ENCODE measurements at regions not wholly inside any gene's neighbourhood (a gene's known extent, or its start where the extent isn't known, plus 50 kb on each side); places are given as distances from the start of the nearest gene placed in this dataset.

DNA sequence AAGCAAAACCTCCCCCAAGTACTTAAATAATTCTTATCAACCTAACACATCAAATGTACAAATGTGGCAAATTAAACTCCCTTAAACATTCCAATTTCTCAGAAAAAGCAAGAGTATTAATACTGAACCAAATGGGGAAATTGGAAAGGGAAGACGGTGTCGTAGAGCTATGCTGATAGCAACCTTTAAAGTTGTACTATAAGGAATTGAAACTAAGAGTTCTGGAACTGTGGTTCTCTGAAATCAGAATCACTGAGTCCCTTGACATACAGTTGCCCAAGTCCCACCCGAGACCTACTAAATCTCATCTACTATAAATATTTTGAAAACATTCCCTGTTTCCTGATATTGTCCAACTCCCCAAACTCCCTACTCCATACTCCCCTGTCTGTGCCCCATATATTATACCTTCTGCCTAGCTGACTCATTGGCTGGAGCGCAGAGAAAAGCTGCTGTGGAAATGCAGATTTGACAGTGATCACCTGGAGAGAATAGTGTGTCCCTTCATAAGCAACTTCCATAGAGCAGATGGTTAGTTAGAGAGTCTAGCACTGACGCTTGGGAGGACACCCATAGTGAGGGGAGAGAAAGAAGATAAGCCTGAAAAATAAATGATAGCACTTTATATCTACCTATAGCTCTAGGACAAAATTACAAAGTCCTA, 51.4 kb upstream of the ITM2B start:
- no peak for DNase-seq (ENCODE audit: low read depth, low spot score)

DNA sequence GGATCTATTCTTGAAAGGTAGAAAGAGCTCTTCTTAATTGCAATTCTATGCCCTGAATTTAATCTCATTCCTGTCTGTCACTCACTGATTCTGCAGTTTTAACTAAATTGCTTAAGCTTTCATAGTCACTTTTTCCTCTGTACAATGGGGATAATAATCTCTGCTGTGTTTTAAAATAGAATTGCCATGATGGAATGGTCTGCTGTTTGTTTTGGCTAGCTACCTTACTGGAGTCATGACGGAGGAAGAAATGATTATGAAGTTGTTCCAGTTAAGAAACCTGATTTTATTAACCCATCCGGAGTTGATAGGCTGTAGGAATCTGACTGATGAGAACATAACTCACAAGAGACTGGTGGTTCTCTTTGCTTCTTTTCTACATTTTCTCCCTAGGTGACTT, 54.9 kb upstream of the ITM2B start:
- DNase-seq (ENCODE audit: low read depth, low spot score): no peak

DNA sequence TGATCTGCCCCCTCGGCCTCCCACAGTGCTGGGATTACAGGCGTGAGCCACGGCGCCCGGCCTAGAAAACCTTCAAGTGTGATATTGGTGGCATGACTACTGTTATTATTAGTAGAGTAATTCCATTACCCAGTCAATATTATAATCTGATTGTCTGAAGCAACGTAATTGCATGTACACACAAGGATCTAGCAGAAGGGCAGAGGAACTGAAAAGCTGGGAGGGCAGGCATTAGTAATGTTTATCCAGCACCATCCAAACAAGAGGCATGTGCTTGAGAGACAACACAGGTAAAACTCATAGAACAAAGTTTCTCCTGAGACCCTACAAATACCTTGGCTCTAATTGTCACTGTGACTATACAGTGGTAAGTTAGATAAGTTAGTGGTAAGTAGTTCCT, 56.2 kb upstream of the ITM2B start:
- DNase-seq (ENCODE audit: low read depth, low spot score): no peak

DNA sequence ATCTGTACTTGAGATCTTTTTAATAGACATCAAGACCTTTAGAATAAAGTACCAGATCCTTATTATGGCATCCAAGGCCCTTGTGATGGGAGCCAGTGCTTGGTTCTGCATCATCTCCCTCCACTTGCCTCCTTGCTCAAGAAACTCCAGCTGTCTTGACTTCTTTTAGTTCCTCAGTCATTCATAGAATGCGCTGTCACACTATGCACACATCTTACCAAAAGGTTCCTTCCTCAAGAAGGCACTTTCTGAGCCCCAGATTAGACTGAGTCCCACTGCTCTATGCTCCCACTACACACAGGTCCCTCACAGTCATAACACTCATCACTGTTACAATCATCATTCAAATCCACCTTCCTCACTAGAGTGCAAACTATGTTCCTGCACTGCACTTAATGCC, 57.8 kb upstream of the ITM2B start:
- DNase-seq (ENCODE audit: low read depth, low spot score): no peak

DNA sequence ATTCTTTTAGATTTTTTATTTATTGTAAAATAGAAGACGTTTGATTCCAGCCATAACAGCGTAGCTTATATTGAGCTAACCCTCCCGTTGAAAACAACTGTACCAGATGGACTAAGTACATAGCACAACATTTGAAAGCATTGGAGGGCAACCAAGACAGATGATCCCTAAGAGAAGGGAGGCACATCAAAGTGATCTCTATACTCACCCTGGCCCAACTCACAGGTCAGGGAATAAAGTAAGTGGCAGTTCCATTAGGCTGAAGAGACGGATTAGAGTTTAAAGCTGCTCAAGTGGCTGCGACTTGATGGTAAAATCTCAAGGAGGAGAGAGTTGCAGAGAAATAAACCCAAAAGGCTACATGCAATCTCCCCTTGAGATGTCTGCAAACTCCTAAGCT, 65.1 kb upstream of the ITM2B start:
- no peak for DNase-seq (ENCODE audit: low read depth, low spot score)

DNA sequence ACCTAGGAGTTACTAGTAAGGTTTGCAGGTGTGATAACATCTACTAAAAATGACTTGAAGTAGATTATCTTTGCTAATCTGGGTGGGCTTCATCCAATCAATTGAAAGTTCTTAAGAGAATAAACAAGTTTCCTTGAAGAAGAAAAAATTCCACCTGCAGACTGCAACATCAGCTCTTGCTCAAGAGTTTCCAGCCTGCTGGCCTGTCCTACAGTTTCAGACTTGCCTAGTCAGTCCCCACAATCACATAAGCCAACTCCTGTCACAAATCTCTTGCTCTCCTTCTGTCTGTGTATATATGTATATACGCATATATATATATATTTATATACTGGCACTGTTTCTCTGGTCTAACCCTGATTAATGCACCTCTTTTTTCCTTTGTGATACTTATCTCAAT, 67.3 kb upstream of the ITM2B start:
- DNase-seq (ENCODE audit: low read depth, low spot score): no peak

DNA sequence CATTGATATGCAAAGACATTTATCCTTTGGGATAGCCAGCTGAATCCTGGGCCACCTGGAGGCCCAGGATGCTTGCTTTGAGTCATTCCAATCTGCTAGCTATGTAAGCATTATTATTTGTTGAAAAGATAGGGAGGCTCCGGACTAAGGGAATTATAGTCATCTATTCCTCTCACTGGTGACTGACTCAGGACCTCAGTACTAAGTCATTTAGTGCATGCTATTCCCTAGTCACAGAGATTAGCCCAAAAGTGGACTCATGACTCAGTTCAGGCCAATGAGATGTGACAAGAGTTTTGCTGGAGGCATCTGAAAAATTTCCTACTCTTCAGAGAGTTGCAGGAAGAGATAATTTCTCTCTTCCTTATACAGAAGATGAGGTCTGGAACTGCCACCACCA, 67.9 kb upstream of the ITM2B start:
- no peak for DNase-seq (ENCODE audit: low read depth, low spot score)

DNA sequence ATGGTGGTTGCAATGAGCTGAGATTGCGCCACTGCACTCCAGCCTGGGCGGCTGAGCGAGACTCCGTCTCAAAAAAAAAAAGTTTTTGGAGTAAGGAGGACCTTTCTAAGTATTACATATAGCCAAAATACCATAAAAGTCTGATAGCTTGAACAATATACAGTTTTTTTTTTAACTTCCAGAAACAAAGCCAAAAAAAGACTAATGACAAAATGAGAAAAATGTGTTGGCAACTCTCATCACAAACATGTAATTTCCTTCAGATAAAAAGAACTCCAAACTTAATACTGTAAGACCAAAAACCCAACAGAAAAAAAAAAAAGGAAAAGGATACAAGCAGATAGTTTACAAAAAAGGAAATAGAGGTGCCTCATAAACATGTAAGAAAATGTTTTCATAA, 68.2 kb upstream of the MED4 start:
- DNase-seq (ENCODE audit: low read depth, low spot score): no peak

DNA sequence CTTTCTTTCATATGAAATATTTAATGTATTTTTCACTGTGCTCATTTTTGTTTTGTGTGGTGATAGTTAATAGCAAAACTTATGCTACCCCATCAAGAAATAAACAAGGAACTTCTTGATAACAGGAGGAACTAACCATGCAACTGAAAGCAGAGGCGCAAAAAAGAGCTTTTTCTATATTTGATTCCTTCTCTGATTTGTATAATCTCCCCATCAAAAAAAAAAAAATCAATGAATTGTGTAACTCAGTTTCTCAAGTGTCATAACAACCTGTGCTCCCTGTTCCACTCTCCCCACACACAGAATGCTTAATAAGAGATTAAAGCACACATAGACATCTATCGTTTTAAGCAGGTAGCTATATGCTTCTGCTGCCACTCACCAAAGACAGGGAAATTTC, 67.3 kb upstream of the MED4 start:
- DNase-seq (ENCODE audit: low read depth, low spot score): no peak

DNA sequence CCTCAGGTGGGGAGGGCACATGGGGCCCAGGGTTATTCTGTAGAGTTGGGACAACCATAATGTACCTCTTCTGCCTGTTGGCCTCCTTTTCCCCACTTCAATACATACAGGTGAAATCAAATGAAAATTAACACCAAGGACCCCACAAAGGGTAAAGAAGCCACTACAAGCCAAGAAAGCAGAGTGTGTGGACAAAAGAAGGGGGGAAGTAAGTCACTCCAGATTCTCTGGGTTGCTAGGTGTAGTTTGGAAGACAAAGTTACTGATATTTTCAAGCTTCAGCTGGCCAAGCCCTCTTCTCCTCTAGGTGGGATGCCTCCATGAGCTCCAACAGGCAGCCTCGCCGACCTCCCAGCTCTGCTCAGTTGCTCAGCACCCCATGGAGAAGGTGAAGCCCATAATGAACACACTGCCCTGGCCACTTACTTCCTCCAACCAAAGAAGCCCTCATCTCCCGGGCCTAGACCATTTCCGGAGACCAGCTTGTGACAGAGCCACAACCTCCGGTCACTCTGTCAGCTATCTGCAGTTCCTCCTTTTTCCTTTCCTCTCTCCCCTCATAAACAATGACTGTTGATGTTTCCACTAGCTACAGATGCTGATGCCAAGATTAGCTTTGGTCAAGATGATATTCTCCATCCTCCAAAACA, 66.8 kb upstream of the MED4 start:
- DNase-seq (ENCODE audit: low read depth, low spot score): no peak

DNA sequence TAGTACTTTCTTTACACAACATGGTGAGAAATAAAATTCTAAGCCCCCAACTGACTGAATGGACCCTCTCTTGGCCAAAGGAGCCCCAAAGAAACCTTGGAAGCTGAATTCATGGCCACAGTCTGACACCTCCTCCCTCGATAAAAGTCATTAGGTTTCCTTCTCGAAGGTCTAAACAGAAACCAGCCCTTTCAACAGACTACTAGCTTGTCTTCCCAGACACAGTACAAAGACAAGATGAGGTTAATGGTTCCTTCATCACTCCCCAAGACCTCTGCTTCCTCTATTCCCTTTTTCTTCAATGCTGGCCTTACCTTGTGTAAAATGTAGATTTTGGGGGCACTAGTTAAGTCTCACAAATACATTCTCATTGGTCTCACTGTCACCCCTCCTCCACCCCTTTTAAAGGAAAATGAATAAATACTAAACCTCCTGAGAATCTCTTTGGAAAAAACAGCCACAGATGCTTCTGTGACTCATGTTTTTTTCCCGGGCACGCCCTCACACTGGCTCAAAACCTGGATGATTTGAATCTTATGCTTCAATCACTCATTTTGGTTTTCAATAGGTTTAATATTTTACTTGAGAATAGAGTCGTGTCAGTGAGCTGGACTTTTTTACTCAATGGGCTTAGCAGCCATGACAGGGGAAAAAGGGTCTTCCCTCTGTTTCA, 65.8 kb upstream of the MED4 start:
- no peak for DNase-seq (ENCODE audit: low read depth, low spot score)

DNA sequence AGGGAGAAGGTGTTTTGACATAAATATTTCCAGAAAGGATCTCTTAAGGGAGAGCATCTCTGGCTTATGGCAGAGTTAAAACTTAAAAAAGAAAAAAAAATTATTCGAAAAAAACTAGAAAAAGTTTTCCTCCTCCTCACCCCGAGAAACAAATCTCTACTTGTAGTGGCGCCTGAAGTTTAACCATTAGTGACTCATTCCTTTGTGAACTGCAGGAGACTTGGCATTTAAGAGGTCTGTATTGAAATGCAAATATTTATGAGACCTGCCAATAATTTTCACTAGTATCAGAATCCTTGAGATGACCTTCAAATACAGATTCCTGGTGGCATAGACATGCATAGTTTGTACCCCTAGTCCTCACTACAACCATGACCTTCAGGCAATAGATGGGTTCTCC, 64.9 kb upstream of the MED4 start:
- DNase-seq (ENCODE audit: low read depth, low spot score): no peak

DNA sequence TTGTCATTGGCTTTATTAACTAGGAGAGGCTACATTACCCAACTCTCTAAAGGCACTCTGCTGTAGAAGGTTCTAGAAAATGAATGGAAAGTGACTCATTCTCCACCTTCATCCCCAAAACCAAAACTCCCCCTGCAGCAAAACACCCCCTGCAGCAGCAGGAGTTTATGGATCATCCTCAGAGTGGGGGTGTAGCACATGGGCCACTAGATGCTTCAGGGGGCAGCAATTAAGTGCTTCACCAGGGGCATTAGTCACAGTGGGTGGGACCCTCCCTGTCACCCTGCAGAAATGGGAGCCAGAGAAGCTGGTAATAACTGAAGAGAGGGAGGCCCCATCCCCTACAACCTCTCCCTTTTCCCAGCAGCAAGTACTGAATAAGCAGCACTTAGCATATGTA, 64.5 kb upstream of the MED4 start:
- DNase-seq (ENCODE audit: low read depth, low spot score): no peak

DNA sequence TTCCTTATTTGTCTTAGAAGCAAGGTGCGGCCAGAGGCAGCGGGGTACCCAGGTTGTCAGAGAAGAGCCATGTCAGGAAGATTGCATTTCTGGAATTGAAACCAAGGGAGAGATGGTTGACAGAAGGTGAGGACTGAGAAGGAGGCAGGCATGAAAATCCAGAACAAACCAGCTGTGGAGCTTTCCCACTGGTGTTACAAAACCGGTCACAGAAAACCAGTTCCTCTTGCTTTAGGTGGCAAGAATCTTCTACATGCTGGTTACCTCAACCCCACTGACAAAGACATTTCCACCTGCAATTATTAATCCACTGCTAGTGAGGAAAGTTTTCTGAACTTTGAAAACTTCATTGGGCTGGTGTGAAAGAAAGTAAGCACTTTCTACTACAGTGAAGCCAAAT, 64.0 kb upstream of the MED4 start:
- no peak for DNase-seq (ENCODE audit: low read depth, low spot score)

DNA sequence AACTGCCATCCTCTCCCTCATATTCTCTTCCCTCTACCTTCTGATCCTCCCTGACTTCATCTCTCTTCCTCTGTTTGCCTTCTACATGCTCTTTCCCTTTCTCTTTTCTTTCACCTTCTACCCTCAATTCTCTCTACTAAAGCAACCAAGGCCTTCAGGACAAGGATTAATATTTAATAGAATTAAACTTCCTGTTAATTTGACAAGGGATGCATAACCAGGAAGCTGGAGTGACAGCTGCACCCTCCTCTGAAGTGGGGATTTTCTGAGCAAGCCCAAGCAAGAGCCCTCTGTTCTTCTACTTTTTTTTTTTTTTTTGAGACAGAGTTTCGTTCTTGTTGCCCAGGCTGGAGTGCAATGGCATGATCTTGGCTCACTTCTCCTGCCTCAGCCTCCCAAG, 63.4 kb upstream of the MED4 start:
- DNase-seq (ENCODE audit: low read depth, low spot score): no peak

DNA sequence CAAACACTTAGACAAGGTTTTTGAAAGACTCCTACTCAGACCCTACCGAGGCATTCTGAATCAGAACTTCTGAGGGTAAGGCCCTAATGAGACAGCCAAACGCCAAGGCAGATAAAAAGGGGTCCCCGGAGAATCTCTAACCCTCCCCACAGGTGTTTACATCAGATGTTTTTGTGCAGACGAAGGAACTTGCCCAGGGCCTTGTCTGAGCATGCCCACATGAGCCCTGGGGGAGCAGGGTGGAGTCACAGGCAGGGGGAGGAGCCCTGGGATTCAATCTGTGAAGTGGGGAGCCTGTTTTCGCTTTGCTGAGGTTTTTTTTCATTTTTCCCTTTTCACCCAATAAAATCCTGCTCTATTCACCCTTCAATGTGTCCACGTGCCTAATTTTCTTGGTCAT, 61.6 kb upstream of the MED4 start:
- peak; percentile 55 for DNase-seq (ENCODE audit: low read depth, low spot score)

DNA sequence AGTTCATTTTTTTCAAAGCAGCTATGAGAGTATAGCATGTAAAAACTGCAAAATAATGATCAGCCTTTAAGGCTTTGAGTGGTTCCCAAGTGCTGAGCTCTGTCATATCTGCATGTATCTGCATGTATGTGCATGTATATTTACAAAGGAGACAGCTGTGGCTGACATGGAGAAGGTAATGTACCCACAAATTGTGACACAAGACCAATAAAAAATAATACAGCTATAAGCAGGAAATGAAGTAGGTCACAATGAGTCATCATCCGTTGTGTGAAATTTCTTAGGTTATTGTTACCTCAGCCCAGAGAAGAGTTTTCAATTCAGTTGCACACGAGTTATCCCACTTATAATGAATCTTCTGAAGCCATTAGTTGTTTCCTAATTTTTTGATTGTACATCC, 60.9 kb upstream of the MED4 start:
- DNase-seq (ENCODE audit: low read depth, low spot score): no peak

DNA sequence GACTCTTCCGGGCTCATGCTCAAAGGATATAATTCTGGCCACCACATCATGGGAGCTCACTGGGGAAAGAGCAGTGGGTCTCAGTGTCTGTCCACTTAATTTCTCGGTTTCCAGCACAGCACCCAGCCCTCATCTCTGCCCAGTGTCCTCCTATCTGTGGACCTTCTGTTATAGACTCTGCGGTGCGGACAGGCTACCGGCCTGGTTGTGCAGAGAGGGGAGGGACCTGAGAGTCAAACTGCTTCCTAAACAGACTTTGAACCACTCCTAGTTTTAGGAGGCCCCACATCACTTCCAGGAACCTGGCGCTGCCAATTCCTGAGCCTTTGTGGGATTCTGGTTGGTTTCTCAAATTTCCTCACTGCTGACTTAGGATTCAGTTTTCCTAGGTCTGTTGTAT, 59.8 kb upstream of the MED4 start:
- no peak for DNase-seq (ENCODE audit: low read depth, low spot score)

DNA sequence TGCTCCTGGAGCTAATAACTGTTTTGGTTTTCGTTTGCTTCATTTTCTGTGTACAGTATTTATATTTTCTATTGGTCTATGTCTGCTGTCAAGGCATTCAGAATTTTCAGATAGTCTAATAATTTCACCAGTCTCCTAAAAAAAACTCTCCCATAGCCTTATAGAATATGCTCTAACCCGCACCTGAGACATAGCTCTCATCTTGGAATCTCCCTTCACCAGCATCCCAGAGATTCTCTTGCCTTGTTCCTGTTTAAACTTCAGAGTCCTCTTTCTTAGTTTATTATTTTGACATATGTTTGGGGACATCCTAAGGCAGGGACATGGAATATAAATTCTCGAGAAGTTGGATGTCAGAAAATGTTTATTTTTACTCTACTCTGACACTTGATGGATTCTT, 58.3 kb upstream of the MED4 start:
- no peak for DNase-seq (ENCODE audit: low read depth, low spot score)

DNA sequence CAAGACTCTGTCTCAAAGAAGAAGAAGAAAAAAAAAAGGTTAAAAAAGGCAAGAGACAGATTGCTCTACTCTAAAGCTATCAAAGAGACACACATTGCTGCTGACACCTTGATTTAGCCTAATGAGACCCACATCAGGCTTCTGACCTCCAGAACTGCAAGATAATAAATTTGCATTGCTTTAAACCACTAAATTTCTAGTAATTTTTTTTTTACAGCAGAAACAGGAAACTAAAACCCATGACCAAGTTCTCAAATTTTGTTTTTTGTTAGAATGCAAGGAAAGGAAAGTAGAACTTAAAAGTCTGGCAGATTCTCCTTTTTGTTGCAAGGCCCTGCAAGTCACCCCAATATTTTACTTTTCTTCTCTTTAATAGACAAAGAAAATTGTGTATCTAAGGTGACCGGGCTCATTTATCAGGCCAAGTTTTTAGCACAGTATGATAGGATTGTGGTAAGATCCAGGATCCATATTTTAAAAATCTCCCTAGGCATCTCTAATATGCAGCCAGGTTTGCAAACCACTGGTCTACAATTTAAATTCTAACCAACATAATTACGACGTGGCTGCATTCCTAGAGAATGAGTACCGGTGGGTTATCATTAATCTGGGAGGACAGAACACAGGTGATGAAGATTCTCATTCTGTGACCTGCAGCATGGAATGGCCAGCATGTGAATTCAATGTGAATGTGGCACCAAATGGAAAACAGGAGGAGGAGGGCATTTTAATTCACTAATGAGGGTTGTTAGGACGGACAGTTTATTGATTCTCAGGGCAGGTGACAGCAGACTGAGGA, 56.7 kb upstream of the MED4 start:
- DNase-seq (ENCODE audit: low read depth, low spot score): no peak

DNA sequence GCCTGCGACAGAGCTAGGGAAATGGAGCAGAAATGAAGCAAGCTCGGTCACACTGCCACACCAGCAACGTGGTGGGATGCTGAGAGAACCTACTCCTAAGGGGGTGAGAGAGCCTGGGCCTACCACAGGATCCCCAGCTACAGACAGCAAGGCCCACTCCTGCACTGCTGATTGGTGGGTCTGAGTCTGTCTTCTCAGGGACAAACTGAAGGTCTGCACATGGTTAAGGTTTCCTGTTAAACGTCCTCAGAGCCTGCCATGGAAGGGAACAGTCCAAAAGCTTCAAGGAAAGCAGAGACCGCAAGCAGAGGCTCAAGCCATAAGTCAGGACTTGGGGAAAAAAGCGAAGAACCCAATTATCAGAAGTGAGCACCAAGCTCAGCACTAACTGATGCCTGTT, 53.5 kb upstream of the MED4 start:
- DNase-seq (ENCODE audit: low read depth, low spot score): no peak

DNA sequence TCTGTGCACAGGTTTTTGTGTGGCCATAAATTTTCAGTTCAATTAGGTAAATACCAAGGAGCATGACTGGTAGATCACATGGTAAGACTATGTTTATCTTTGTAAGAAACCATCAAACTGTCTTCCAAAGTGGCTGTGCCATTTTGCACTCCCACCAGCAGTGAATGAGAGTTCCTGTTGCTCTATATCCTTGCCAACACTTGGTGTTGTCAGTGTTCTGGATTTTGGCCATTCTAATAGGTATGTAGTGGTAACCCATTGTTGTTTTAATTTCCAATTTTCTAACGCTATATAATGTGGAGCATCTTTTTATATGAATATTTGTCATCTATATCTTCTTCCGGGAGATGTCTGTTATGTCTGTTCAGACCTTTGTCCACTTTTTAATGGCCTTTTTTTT, 51.7 kb upstream of the MED4 start:
- DNase-seq (ENCODE audit: low read depth, low spot score): no peak

DNA sequence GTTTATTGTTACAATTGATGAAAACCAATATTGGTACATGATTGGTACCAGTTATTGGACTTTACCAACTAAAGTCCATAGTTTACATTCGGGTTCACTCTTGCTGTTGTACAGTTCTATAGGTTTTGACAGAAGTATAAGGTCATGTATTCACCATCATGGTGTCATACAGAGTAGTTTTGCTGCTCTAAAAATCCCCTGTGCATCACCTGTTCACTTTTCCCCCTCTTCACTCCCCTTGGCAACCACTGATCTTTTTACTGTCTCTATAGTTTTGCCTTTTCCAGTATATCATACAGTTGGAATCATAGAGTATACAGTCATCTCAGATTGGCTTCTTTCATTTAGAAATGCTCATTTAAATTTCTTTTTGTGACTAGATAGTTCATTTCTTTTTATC, 51.2 kb upstream of the MED4 start:
- DNase-seq (ENCODE audit: low read depth, low spot score): no peak
